ENCODE measurements at regions not wholly inside any gene's neighbourhood (a gene's known extent, or its start where the extent isn't known, plus 50 kb on each side); places are given as distances from the start of the nearest gene placed in this dataset.

DNA sequence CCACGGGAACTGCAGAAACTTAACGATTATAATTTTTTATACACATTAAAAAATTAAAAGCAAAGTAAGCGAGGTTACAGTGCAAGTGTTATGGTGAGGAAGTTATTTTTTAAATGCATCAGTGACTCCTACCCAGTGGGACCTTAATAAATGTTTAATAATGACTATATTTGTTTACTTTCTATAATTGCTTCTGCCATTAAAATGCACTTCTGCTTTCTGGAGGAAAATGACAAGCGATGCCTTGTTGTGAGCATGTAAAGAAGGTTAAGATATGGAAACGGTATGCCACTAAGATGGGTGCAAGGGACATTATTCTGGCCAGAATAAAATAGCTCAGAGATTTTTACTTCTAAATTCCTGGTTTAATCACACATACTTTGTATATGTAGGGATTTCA, 252.1 kb downstream of the CDH11 start:
- H3K36me3 ChIP-seq = no peaks in the 10 kb centered on the region
- no peaks in the 10 kb centered on the region for H3K27me3 ChIP-seq (replicated peaks; ENCODE audit: insufficient read depth)
- no peak for TF ChIP-seq POLR2AphosphoS5 (IDR thresholded peaks at IDR 0.05)
- TF ChIP-seq CTCF (IDR thresholded peaks at IDR 0.05) = no peak
- TF ChIP-seq POLR2A (IDR thresholded peaks at IDR 0.05) = no peak
- 68% methylated on average over 5 of the region's 5 CpGs for WGBS
- intact Hi-C loops (cut with DNase I) = no loop called here
- no peak overlapping the region for H3K4me3 ChIP-seq
- no peak overlapping the region for H3K27ac ChIP-seq
- H3K4me1 ChIP-seq (replicated peaks) = no peaks in the 10 kb centered on the region
- DNase-seq (ENCODE audit: low spot score) = no peak
- H3K9me3 ChIP-seq = no peaks in the 10 kb centered on the region

DNA sequence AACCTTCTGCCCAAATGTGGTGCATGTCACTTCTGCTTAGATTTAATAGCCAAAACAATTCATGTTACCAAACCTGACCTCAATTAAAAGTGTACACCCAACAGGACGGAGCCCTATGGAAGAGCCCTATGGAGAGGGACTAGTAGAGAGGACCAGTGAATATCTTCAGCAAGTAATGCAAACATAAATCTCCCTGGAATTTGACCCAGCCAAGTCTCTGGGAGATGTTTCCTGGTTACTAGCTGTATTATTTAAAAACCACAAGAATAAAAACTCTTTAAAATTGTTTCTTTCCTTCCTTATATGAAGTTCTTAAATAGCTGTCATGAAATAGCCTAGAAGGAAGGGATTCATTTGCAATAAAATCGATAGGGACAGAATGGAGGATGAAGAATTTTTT, 255.8 kb downstream of the CDH11 start:
- Histone ChIP-seq H3K4me1 (replicated peaks) (no peaks in the 10 kb centered on the region), H3K4me3 (no peak overlapping the region), H3K27ac (no peak overlapping the region), H3K36me3 (no peaks in the 10 kb centered on the region), H3K27me3 (replicated peaks; ENCODE audit: insufficient read depth) (no peaks in the 10 kb centered on the region), H3K9me3 (no peaks in the 10 kb centered on the region)
- TF ChIP-seq POLR2A (IDR thresholded peaks at IDR 0.05) = no peak
- TF ChIP-seq CTCF (IDR thresholded peaks at IDR 0.05) = no peak
- TF ChIP-seq POLR2AphosphoS5 (IDR thresholded peaks at IDR 0.05) = no peak
- 87% methylated on average over 2 of the region's 2 CpGs for WGBS
- intact Hi-C loops (cut with DNase I) = no loop called here
- no peak for DNase-seq (ENCODE audit: low spot score)

DNA sequence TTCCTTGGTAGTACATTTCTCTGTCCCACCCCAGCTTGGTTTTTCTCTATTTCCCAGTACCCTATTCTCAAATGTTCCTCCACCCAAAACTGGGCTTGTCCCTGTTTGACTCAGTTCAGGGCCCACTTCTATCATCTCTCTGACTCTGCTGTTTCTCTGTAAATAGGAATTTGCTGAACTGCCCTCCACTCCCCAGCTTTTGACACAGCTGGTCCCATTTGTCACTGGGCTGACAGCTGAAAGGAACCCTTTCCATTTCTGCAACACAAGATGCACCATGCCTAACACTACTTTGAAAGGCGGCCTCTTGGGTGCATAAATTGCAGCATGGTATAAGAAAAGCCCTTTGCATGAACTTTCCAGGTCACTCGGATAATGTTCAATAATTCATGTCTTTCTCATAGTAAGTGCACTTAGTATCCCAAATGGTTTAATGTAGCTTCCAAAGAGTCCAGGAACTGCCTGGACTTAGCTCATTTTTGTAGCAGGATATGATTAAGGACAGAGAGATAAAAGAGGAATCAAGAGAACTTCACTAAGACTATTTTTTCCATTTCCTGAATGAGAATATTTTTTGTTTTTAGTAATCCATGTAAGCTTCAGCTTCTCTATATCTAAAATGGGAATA, 256.7 kb downstream of the CDH11 start:
- Histone ChIP-seq H3K9me3 (no peaks in the 10 kb centered on the region), H3K27me3 (replicated peaks; ENCODE audit: insufficient read depth) (no peaks in the 10 kb centered on the region), H3K27ac (no peak overlapping the region), H3K4me1 (replicated peaks) (no peaks in the 10 kb centered on the region), H3K36me3 (no peaks in the 10 kb centered on the region), H3K4me3 (no peak overlapping the region)
- DNase-seq (ENCODE audit: low spot score) = no peak
- TF ChIP-seq POLR2AphosphoS5 (IDR thresholded peaks at IDR 0.05) = no peak
- TF ChIP-seq POLR2A (IDR thresholded peaks at IDR 0.05) = no peak
- no peak for TF ChIP-seq CTCF (IDR thresholded peaks at IDR 0.05)
- WGBS = 82% methylated on average over 2 of the region's 2 CpGs
- intact Hi-C loops (cut with DNase I) = no loop called here

DNA sequence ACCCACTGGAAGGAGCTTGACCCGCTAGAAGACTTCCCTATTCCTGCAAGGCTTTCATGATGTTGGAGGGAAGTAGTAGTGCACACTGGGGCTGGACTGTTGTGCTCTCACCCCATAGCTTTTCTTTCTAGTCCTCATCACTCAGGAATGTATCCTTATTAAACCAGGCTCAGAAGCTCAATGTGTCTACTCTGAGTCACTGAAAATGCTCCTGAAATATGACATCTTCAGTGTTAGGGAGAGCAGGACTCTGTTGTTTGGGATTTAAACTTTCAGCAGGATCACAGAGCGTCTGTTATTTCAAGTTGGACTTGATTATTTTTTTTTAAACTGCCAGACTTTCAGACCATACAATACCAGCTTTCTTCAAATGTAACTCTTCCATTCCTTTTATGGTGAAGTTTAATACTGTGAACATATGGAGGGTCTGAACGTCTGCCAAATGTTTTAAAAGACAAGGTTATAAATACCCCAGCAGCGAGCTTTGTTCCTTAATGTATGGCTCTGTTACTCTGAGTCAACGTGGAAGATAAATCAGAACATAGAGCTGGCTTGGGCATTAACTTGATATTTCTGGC, 257.5 kb downstream of the CDH11 start:
- intact Hi-C loops (cut with DNase I) = no loop called here
- Histone ChIP-seq H3K9me3 (no peaks in the 10 kb centered on the region), H3K36me3 (no peaks in the 10 kb centered on the region), H3K27ac (no peak overlapping the region), H3K4me3 (no peak overlapping the region), H3K4me1 (replicated peaks) (no peaks in the 10 kb centered on the region), H3K27me3 (replicated peaks; ENCODE audit: insufficient read depth) (no peaks in the 10 kb centered on the region)
- TF ChIP-seq POLR2AphosphoS5 (IDR thresholded peaks at IDR 0.05) = peak; percentile 26
- no peak for TF ChIP-seq POLR2A (IDR thresholded peaks at IDR 0.05)
- 16% methylated on average over 5 of the region's 5 CpGs for WGBS
- DNase-seq (ENCODE audit: low spot score) = no peak

GRCh38 chr16:64858076-64858475, 263.8 kb downstream of the CDH11 start:
- no peak for TF ChIP-seq POLR2A (IDR thresholded peaks at IDR 0.05)
- TF ChIP-seq POLR2AphosphoS5 (IDR thresholded peaks at IDR 0.05) = no peak
- TF ChIP-seq CTCF (IDR thresholded peaks at IDR 0.05) = no peak
- no peak for DNase-seq (ENCODE audit: low spot score)
- intact Hi-C loops (cut with DNase I) = no loop called here
- H3K4me3 ChIP-seq = no peak overlapping the region
- H3K27ac ChIP-seq = no peak overlapping the region
- H3K9me3 ChIP-seq = no peaks in the 10 kb centered on the region
- H3K4me1 ChIP-seq (replicated peaks) = no peaks in the 10 kb centered on the region
- no peaks in the 10 kb centered on the region for H3K27me3 ChIP-seq (replicated peaks; ENCODE audit: insufficient read depth)
- no peaks in the 10 kb centered on the region for H3K36me3 ChIP-seq
- 87% methylated on average over 1 of the region's 1 CpG for WGBS

All from prostate gland (tissue), 2 donors.